ENCODE measurements at regions not wholly inside any gene's neighbourhood (a gene's known extent, or its start where the extent isn't known, plus 50 kb on each side); places are given as distances from the start of the nearest gene placed in this dataset.
A peak's percentile ranks its signal among the peaks of the same experiment; 100 is the strongest.

GRCh38 chr7:18402488-18403183 is 92.9 kb upstream of the HDAC9 start:
- Histone ChIP-seq H3K79me1 (ENCODE audit: low read length) (no peaks in the 10 kb centered on the region), H2BK5ac (ENCODE audit: low read depth, low read length, poor library complexity) (no peak overlapping the region), H3K9ac (ENCODE audit: low read length) (no peak overlapping the region), H3K23ac (ENCODE audit: low read length) (no peak overlapping the region), H3K79me2 (ENCODE audit: control insufficient read depth, insufficient read depth, low read length, poor library complexity) (no peaks in the 10 kb centered on the region), H3K4ac (ENCODE audit: low read depth, low read length) (no peak overlapping the region), H3K27ac (ENCODE audit: low read depth, low read length) (no peak overlapping the region), H2BK120ac (ENCODE audit: insufficient read depth, low read length, poor library complexity) (no peak overlapping the region), H4K91ac (ENCODE audit: low read depth, low read length) (no peak overlapping the region), H3K9me3 (ENCODE audit: insufficient read depth, low read depth, low read length) (no peaks in the 10 kb centered on the region), H3K36me3 (ENCODE audit: control insufficient read depth in 1 of 2, insufficient read depth in 2 of 2, low read length in 2 of 2) (no peaks in the 10 kb centered on the region), H3K18ac (ENCODE audit: low read length) (no peak overlapping the region), H3K4me1 (ENCODE audit: control insufficient read depth in 1 of 2, insufficient read depth in 2 of 2, low read length in 2 of 2) (no peaks in the 10 kb centered on the region), H4K8ac (ENCODE audit: low read depth, low read length) (no peak overlapping the region), H3K27me3 (ENCODE audit: insufficient read depth, low read length) (no peaks in the 10 kb centered on the region), H2AFZ (ENCODE audit: insufficient read depth, low read length, poor library complexity) (no peak overlapping the region), H3K4me3 (ENCODE audit: low read depth, low read length) (no peak overlapping the region), H2BK12ac (ENCODE audit: low read length) (no peak overlapping the region), H2AK5ac (ENCODE audit: low read length) (no peak overlapping the region), H3K4me2 (ENCODE audit: low read length) (no peak overlapping the region), H4K12ac (ENCODE audit: low read depth, low read length) (no peak overlapping the region), H3K14ac (ENCODE audit: low read length) (no peak overlapping the region)
- DNase-seq: peak; percentile 13 to 23
- WGBS (ENCODE audit: extremely low coverage, insufficient coverage, insufficient read length): no CpG with 5 or more reads among the region's 5 CpGs

GRCh38 chr7:18405726-18406125 is 89.8 kb upstream of the HDAC9 start:
- Histone ChIP-seq H2BK120ac (ENCODE audit: insufficient read depth, low read length, poor library complexity) (no peak overlapping the region), H2AFZ (ENCODE audit: insufficient read depth, low read length, poor library complexity) (no peak overlapping the region), H4K8ac (ENCODE audit: low read depth, low read length) (no peak overlapping the region), H2BK12ac (ENCODE audit: low read length) (no peak overlapping the region), H3K4me3 (ENCODE audit: low read depth, low read length) (no peak overlapping the region), H3K4ac (ENCODE audit: low read depth, low read length) (no peak overlapping the region), H4K91ac (ENCODE audit: low read depth, low read length) (no peak overlapping the region), H4K12ac (ENCODE audit: low read depth, low read length) (no peak overlapping the region), H3K14ac (ENCODE audit: low read length) (no peak overlapping the region), H3K23ac (ENCODE audit: low read length) (no peak overlapping the region), H3K4me1 (ENCODE audit: control insufficient read depth in 1 of 2, insufficient read depth in 2 of 2, low read length in 2 of 2) (no peaks in the 10 kb centered on the region), H3K36me3 (ENCODE audit: control insufficient read depth in 1 of 2, insufficient read depth in 2 of 2, low read length in 2 of 2) (no peaks in the 10 kb centered on the region), H3K27me3 (ENCODE audit: insufficient read depth, low read length) (no peaks in the 10 kb centered on the region), H2AK5ac (ENCODE audit: low read length) (no peak overlapping the region), H2BK5ac (ENCODE audit: low read depth, low read length, poor library complexity) (no peak overlapping the region), H3K27ac (ENCODE audit: low read depth, low read length) (no peak overlapping the region), H3K9me3 (ENCODE audit: insufficient read depth, low read depth, low read length) (no peaks in the 10 kb centered on the region), H3K79me2 (ENCODE audit: control insufficient read depth, insufficient read depth, low read length, poor library complexity) (no peaks in the 10 kb centered on the region), H3K4me2 (ENCODE audit: low read length) (no peak overlapping the region), H3K18ac (ENCODE audit: low read length) (no peak overlapping the region), H3K9ac (ENCODE audit: low read length) (no peak overlapping the region), H3K79me1 (ENCODE audit: low read length) (no peaks in the 10 kb centered on the region)
- DNase-seq: no peak
- no CpG with 5 or more reads among the region's 1 CpG for WGBS (ENCODE audit: extremely low coverage, insufficient coverage, insufficient read length)

- Histone ChIP-seq H4K8ac (ENCODE audit: low read depth, low read length) (no peak overlapping the region), H3K14ac (ENCODE audit: low read length) (no peak overlapping the region), H3K23ac (ENCODE audit: low read length) (no peak overlapping the region), H3K27me3 (ENCODE audit: insufficient read depth, low read length) (no peaks in the 10 kb centered on the region), H3K4me3 (ENCODE audit: low read depth, low read length) (no peak overlapping the region), H3K27ac (ENCODE audit: low read depth, low read length) (no peak overlapping the region), H3K9ac (ENCODE audit: low read length) (no peak overlapping the region), H2AFZ (ENCODE audit: insufficient read depth, low read length, poor library complexity) (no peak overlapping the region), H3K36me3 (ENCODE audit: control insufficient read depth in 1 of 2, insufficient read depth in 2 of 2, low read length in 2 of 2) (no peaks in the 10 kb centered on the region), H4K91ac (ENCODE audit: low read depth, low read length) (no peak overlapping the region), H2BK5ac (ENCODE audit: low read depth, low read length, poor library complexity) (no peak overlapping the region), H3K18ac (ENCODE audit: low read length) (no peak overlapping the region), H3K79me2 (ENCODE audit: control insufficient read depth, insufficient read depth, low read length, poor library complexity) (no peaks in the 10 kb centered on the region), H3K79me1 (ENCODE audit: low read length) (no peaks in the 10 kb centered on the region), H2BK12ac (ENCODE audit: low read length) (no peak overlapping the region), H3K9me3 (ENCODE audit: insufficient read depth, low read depth, low read length) (no peaks in the 10 kb centered on the region), H3K4me1 (ENCODE audit: control insufficient read depth in 1 of 2, insufficient read depth in 2 of 2, low read length in 2 of 2) (no peaks in the 10 kb centered on the region), H2BK120ac (ENCODE audit: insufficient read depth, low read length, poor library complexity) (no peak overlapping the region), H3K4ac (ENCODE audit: low read depth, low read length) (no peak overlapping the region), H2AK5ac (ENCODE audit: low read length) (no peak overlapping the region), H3K4me2 (ENCODE audit: low read length) (no peak overlapping the region), H4K12ac (ENCODE audit: low read depth, low read length) (no peak overlapping the region)
- no CpG with 5 or more reads among the region's 4 CpGs for WGBS (ENCODE audit: extremely low coverage, insufficient coverage, insufficient read length)
- DNase-seq: no peak
Measured at GRCh38 chr7:18407385-18407784, 88.2 kb upstream of the HDAC9 start.

DNA sequence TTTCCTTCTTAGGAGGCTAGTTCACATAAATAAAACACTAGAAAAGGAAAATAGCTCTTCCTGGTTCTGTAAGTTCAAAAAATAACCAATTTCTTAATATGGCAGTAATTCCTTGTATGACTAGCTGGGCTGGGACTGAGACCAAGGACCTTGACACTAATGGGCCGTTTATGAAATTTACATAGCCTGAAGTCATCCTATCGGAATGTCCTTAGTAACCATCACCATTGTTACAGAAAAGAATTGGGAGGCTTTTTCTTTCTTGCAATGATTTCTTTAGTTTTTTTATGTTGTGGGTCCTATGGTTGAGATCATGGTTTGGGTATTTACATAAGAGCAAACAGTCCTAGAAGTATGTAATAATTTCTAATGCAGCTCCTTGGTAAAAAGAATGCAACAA is 87.1 kb upstream of the HDAC9 start:
- Histone ChIP-seq H3K79me1 (ENCODE audit: low read length) (no peaks in the 10 kb centered on the region), H3K23ac (ENCODE audit: low read length) (no peak overlapping the region), H3K36me3 (ENCODE audit: control insufficient read depth in 1 of 2, insufficient read depth in 2 of 2, low read length in 2 of 2) (no peaks in the 10 kb centered on the region), H4K91ac (ENCODE audit: low read depth, low read length) (no peak overlapping the region), H2BK12ac (ENCODE audit: low read length) (no peak overlapping the region), H3K79me2 (ENCODE audit: control insufficient read depth, insufficient read depth, low read length, poor library complexity) (no peaks in the 10 kb centered on the region), H3K14ac (ENCODE audit: low read length) (no peak overlapping the region), H3K4me2 (ENCODE audit: low read length) (no peak overlapping the region), H3K27ac (ENCODE audit: low read depth, low read length) (no peak overlapping the region), H3K4me3 (ENCODE audit: low read depth, low read length) (no peak overlapping the region), H2AK5ac (ENCODE audit: low read length) (no peak overlapping the region), H3K18ac (ENCODE audit: low read length) (no peak overlapping the region), H2BK120ac (ENCODE audit: insufficient read depth, low read length, poor library complexity) (no peak overlapping the region), H2AFZ (ENCODE audit: insufficient read depth, low read length, poor library complexity) (no peak overlapping the region), H3K9ac (ENCODE audit: low read length) (no peak overlapping the region), H4K8ac (ENCODE audit: low read depth, low read length) (no peak overlapping the region), H3K9me3 (ENCODE audit: insufficient read depth, low read depth, low read length) (no peaks in the 10 kb centered on the region), H3K4ac (ENCODE audit: low read depth, low read length) (no peak overlapping the region), H4K12ac (ENCODE audit: low read depth, low read length) (no peak overlapping the region), H3K27me3 (ENCODE audit: insufficient read depth, low read length) (no peaks in the 10 kb centered on the region), H2BK5ac (ENCODE audit: low read depth, low read length, poor library complexity) (no peak overlapping the region), H3K4me1 (ENCODE audit: control insufficient read depth in 1 of 2, insufficient read depth in 2 of 2, low read length in 2 of 2) (no peaks in the 10 kb centered on the region)
- WGBS (ENCODE audit: extremely low coverage, insufficient coverage, insufficient read length): no CpG with 5 or more reads among the region's 2 CpGs
- DNase-seq: peak in 1 of 2 donors; percentile 13

Measured in trophoblast cell (in vitro differentiated cells and primary cell).